NCI-H69 (cell line): ENCODE measurements at regions not wholly inside any gene's neighbourhood (a gene's known extent, or its start where the extent isn't known, plus 50 kb on each side); places are given as distances from the start of the nearest gene placed in this dataset.
A peak's percentile ranks its signal among the peaks of the same experiment; 100 is the strongest.
"Not testable (repeated sequence)": the region's sequence is repeated elsewhere in the genome, so short reads cannot be mapped to it uniquely, and the experiment has no call there.

ENCODE experiments used
- DNase-seq: peaks from one replicate; lab custom pipeline; 2025; lab: John Stamatoyannopoulos, UW

DNA sequence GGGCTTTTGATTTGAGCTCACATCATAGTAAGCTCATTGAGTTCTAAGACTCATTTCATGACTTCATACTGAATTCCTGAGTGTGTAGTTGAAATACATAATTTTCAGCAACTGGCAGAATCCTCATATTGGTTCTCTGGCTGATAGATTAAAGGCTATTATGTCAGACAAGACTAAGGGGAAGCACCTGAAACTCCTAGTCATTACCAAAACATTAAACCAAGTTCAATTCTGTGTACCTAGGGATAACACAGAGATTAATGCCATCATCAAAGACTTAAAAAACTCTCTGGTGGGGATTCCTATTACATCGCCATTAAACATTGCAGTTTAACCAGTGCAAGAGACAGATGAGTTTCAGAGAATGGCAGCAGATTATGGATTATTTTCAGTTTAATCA is 339.1 kb downstream of the PTPRC start:
- DNase-seq, result no peak

DNA sequence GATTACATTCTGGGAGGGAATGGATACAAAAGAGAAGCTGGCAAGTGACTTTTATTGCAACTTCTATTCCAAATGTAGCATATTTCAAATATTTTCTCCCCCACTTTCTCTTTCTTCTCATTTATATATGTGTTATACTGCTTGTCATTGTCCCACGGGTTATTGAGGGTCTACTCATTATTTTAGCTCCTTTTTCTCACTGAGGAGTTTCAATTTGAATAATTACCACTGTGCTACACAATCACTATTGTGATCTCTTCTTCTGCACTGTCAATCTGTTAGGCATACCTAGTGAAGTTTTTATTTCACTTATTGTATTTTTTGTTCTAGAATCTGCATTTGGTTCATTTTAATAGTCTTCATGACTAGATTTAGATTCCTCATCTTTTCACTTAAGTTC is 339.7 kb downstream of the PTPRC start:
- no peak for DNase-seq

DNA sequence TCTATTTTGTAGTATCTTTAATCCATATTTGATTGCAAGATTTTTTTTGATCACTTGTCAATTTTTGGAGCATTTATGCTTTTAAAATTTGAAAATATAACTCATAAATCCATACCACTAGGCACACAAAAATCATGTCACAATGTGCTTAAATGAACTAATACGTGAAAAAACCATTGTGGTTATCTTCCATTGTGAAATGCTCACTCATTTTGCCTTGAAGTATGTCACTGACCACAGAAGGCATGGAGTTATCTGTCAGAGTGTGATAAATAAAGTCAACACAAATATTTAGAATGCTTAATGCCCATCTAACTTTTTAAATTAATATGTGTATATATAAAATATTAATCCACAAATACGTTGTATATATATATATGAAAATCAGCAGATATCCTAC is 347.2 kb downstream of the PTPRC start:
- DNase-seq, result no peak

DNA sequence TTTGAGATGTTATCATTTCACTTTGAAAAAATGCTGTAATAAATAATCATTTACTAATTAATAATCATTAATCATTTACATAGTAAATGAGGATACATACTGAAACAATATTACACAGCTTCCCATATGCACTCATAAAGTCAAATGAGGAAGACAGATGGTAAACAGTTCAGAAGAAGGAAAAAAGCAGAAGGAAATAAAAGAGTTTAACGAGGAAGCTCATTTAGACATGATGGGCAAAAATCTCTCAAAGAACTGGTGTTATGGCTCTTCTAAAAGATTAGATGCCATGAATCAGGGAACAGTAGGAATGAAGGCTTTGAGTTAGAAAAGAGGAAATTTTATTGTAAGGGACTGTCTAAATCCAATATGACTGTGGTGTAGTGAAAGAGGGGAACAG is 347.6 kb downstream of the PTPRC start:
- no peak for DNase-seq

DNA sequence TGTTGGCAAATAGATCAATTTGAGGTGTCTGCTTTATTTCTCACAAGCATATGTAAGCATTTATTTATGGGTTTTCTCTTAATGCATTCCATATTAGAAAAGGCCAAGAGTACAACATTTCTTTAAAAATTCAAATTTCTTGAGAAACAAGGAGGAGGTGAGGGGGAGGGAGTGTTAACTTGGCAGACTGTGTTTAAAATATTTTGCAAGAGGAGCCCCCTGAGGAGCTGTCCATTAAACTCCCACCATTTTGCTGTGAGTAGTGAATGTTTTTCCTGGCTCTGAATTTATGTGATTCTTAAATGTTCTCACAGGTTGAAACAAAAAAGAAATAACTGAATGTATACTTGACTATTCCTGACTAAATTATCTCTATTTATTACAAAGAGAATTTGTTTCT is 363.8 kb downstream of the PTPRC start:
- DNase-seq, result peak; percentile 68

DNA sequence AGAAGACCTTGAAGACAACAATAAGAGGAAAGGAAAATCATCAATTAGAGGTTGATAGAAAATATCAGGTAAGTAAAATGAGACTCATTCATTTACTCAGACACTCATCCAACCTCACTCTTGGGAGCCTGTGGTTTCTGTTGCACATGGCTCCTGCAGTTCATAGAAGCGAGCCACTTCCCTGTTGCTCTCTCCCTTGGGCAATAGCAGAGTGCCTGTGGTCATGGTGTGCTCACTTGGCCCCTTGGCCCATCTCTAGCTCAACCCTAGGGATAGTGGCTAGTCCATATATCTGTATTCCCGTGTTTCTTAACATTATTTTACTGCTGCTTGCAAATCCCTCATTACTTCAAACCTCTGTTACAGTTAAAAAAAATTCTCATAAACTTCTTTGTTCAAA is 368.6 kb downstream of the PTPRC start:
- peak; percentile 94 for DNase-seq

DNA sequence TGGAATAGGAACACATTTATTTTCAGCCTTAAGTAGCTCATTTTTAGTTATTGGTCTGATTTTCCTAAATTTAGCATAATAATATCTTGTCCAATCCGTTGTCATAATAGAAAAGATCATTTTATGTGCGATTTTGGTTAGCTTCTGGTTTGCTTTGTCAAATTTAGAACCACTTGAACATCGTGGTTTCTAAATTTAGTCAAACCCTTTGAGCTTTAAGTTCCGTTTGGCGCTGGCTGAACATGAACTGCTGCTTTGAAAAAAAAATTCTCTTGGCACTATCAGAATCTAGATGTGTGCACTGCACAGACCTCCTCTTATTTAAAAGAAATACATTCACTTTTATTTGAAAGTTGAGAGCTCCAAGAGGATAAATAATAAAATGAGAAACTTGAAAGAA is 370.6 kb downstream of the PTPRC start:
- DNase-seq, result no peak

GRCh38 chr1:199010492-199010891 is 371.7 kb downstream of the PTPRC start:
- peak; percentile 37 for DNase-seq

- DNase-seq, result no peak
These were observed 372.1 kb downstream of the PTPRC start for GRCh38 chr1:199010933-199011332.

GRCh38 chr1:199015799-199016198 is 377.0 kb downstream of the PTPRC start:
- DNase-seq, result no peak

GRCh38 chr1:199018471-199019135 is 379.8 kb downstream of the PTPRC start:
- DNase-seq, result no peak

GRCh38 chr1:199020051-199020450 is 381.2 kb downstream of the PTPRC start:
- DNase-seq, result no peak

DNA sequence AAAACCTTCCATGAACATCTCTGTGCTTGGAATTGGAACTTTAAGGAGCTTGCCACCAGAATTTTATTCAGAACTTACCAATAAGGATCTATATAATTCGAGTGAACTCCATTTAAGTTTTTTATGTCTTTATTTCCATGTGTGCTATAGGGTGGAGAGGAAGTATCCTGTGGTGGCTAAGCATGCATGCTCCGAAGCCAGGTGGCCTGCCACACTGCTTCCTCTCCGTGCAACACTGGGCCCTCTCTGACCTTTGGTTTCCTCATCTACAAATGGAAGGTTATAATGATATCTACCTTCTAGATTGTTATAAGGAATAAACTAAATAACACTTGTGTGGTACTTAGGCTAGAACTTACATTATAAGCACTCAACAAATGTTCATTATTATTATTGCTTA is 382.1 kb downstream of the PTPRC start:
- DNase-seq, result no peak

DNA sequence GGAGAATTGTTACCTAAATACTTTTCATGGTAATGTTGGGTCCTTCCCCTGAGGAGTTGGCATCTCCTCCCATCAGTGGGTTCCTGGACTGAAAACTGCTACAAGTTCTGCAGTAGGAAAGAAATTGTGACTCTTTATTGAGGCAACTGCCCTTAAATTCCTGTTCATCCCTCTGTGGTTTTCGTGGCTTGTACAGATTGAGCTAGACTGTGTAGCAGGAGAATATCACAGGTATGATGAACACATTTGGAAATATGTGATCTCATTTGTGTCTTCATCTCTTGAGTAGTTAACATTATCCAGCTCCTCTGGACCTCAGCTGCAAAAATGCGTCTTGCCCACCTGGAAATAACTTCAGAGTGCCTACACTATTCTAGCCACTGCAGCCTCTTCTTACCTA is 390.6 kb downstream of the PTPRC start:
- no peak for DNase-seq

DNA sequence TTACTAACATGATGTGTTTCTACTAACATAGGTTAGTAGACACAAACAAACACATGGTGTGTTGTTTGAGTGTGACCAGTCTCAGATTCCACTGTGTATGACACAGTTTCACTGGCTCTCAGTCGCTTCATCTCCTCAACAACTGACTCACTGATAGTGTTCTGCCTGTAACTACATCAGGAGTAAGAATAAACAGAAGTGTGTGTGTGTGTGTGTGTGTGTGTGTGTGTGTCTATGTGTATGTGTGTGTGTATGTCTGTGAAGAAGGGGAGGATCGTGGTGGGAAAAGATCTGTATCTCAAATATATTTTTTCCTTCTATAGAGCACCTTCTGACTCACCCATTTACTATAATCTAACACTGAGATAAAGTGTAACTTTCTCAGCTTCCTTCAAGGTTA is 391.0 kb downstream of the PTPRC start:
- DNase-seq, result no peak

DNA sequence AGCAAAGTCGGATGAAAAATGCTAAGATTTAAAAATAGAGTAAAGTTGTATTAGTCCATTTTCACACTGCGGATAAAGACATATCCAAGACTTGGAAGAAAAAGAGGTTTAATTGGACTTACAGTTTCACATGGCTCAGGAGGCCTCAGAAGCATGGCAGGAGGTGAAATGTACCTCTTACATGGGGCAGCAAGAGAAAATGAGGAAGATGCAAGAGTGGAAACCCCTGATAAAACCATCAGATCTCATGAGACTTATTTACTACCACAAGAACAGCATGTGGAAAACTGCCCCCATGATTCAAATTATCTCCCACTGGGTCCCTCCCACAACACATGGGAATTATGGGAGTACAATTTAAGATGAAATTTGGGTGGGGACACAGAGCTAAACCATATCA is 391.7 kb downstream of the PTPRC start:
- DNase-seq, result not testable (repeated sequence)

GRCh38 chr1:199031170-199031569 is 392.3 kb downstream of the PTPRC start:
- DNase-seq, result not testable (repeated sequence)

DNA sequence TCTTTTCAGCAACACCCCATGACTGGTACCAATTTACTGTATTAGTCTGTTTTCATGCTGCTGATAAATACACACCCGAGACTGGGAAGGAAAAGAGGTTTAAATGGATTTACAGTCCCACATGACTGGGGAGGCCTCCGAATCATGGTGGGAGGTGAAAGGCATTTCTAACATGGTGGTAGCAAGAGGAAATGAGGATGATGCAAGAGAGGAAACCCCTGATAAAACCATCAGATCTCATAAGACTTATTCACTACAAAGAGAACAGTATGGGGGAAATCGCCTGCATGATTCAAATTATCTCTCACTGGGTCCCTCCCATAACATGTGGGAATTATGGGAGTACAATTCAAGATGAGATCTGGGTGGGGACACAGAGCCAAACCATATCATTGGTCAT is 393.6 kb downstream of the PTPRC start:
- DNase-seq, result not testable (repeated sequence)

DNA sequence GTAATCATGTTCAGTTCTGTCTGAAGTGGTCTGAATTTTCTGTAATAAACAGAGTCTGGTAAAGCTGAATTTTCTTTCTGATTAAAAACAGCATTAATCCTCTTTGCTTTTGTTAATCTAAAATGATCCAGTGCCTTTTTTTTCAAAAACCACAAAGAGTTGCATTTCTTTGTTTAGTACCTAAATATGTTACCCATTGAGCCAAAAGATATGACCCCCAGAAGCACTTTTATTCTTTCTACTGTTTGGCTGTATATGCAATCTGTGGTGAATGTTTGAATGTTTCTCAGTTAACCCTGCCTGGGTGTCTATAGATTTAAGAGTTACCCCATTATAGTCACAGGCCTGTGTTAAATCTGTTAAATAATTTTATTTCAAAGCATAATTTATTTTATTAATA is 394.8 kb downstream of the PTPRC start:
- DNase-seq, result no peak

- peak; percentile 98 for DNase-seq
These were observed 399.3 kb downstream of the PTPRC start for GRCh38 chr1:199038156-199038555.

DNA sequence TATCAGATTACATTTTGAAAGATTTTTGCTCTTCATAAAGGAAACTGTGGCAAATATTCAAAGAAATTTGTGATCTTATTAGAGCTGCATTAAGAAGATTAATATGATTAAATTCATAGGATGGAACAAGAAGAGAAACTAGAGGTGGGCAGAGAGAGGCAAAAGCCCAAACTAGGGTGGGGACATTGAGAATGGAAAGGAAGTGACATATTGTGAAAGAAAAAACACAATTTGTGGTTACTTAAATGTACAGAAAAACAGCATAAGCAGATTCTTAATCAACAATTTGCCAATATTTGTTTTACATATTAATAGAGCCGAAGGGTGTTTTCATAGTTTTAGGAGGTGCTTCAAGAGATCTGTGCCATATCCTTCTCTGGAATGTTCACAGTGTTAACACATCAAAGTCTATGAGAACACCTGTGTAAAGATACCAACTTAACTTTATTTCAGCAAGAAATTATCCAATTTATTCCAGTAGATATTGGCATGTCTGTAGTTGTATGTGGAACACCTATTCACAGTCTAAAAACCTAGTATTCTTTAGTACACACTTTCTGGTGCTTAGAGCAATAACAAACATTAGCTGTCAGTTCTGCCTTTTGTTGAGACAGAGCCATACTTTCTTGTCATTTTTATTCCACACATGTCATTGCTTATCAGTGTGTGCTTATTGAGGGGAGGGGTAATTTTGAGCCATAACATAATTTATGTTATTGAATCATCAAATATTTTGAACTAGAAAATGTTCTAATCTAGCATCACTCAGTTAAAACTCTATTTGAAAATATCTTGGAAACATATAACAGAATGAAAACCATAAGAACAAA is 401.5 kb downstream of the PTPRC start:
- no peak for DNase-seq

- no peak for DNase-seq
These were observed 402.5 kb downstream of the PTPRC start for GRCh38 chr1:199041173-199041914.

GRCh38 chr1:199042193-199042592 is 403.4 kb downstream of the PTPRC start:
- no peak for DNase-seq
